GM12873 (cell line): ENCODE measurements at regions not wholly inside any gene's neighbourhood (a gene's known extent, or its start where the extent isn't known, plus 50 kb on each side); places are given as distances from the start of the nearest gene placed in this dataset.

Experiments
- TF ChIP-seq, protein P1 (sequence below): IDR thresholded peaks from 2 replicates; pipeline ENCODE4 v1.5.1; 2012; ENCODE audit warnings: low read depth, mild to moderate bottlenecking, moderate library complexity, low read length, control low read depth; ENCODE audit not compliant: insufficient read depth; ENCODE audit errors: missing control alignments

- TF ChIP-seq, protein P1, sequence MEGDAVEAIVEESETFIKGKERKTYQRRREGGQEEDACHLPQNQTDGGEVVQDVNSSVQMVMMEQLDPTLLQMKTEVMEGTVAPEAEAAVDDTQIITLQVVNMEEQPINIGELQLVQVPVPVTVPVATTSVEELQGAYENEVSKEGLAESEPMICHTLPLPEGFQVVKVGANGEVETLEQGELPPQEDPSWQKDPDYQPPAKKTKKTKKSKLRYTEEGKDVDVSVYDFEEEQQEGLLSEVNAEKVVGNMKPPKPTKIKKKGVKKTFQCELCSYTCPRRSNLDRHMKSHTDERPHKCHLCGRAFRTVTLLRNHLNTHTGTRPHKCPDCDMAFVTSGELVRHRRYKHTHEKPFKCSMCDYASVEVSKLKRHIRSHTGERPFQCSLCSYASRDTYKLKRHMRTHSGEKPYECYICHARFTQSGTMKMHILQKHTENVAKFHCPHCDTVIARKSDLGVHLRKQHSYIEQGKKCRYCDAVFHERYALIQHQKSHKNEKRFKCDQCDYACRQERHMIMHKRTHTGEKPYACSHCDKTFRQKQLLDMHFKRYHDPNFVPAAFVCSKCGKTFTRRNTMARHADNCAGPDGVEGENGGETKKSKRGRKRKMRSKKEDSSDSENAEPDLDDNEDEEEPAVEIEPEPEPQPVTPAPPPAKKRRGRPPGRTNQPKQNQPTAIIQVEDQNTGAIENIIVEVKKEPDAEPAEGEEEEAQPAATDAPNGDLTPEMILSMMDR: no peak
Observed at GRCh38 chr12:124627956-124628355, 60.5 kb upstream of the NCOR2 start.

GRCh38 chr12:124626971-124627411 is 59.6 kb upstream of the NCOR2 start:
- TF ChIP-seq, protein P1: no peak

- TF ChIP-seq, protein P1: no peak
Observed at GRCh38 chr12:124625867-124626675, 58.7 kb upstream of the NCOR2 start.

- TF ChIP-seq, protein P1: no peak
Observed at GRCh38 chr12:124624823-124625222, 57.4 kb upstream of the NCOR2 start.

- TF ChIP-seq, protein P1: no peak
Observed at GRCh38 chr12:124623344-124624035, 56.1 kb upstream of the NCOR2 start.

DNA sequence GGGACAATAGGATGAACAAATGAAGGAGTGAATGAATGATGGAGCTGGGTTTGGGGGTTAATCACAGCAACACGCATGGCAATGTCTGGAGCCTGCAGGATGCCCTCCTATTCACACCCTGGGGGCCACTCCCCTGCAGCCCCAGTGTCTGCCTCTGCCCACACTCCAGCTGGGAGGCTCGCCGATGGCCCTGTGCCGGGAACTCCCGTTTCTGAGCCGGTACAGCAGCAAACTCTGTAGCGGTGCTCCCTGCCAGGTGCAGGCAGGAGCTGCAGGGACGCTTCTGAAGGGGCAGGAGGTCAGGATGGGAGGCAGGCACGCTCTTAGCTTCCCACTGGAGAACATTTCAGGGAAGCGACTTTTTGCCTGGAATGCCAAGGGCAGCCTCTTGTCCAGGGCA is 55.4 kb upstream of the NCOR2 start:
- TF ChIP-seq, protein P1: no peak

GRCh38 chr12:124622331-124622730 is 54.9 kb upstream of the NCOR2 start:
- TF ChIP-seq, protein P1: no peak
